HepG2 (cell line): ENCODE measurements at regions not wholly inside any gene's neighbourhood (a gene's known extent, or its start where the extent isn't known, plus 50 kb on each side); places are given as distances from the start of the nearest gene placed in this dataset.

Experiments used
- ATAC-seq: fragments of 200-7000 bp; cut with Tn5 transposase; 3 replicates; pipeline ENCODE4 v1.9.1; 2020; ENCODE audit warnings: mild to moderate bottlenecking, moderate library complexity
- BruUV-seq: library from RNA; stranded (reverse); fragments of 400-500 nt; replicated peaks from 2 replicates; lab custom pipeline; 2021; lab: Mats Ljungman, UMichigan
- CTCF ChIA-PET: fragments of 300-600 bp; formaldehyde crosslinking; extraction: SDS; loops from one replicate; lab custom pipeline; 2021; ENCODE audit warnings: low total read pairs, inconsistent platforms, low intra/inter-chr PET ratio; lab: Yijun Ruan, JAX
- POLR2A ChIA-PET: fragments of 350-600 bp; sonication (Branson Sonifier 250); formaldehyde crosslinking; loops from one replicate; lab custom pipeline; 2020; ENCODE audit warnings: antibody characterized with exemption, inconsistent platforms; lab: Yijun Ruan, JAX
- DNase-seq: peaks from one replicate; pipeline ENCODE4 v3.0.0-alpha.2; 2015; ENCODE audit warnings: low spot score
- FAIRE-seq: peaks from 3 replicates; lab custom pipeline; 2011; peaks lifted over from hg19 to GRCh38; lab: Jason Lieb, UNC
- H2AFZ ChIP-seq: one replicate; pipeline ENCODE4 v1.6.1; 2011; ENCODE audit warnings: low read length, inconsistent platforms
- H3K27ac ChIP-seq: fragments of 300-600 bp; 3 replicates; pipeline ENCODE4 v1.8.0; 2011; ENCODE audit warnings: mixed run types, mild to moderate bottlenecking, mixed read lengths, low read length, inconsistent platforms; ENCODE audit not compliant: insufficient read depth; ENCODE audit errors: extremely low read length
- H3K27me3 ChIP-seq, 2 experiments: fragments of 200-600 bp in 1 of 2; 2 replicates in 1 of 2; 3 replicates in 1 of 2; pipeline versions ENCODE4 v1.6.0 to v1.8.0; 2011; ENCODE audit warnings: low read length in 2 of 2, mild to moderate bottlenecking in 2 of 2, moderate library complexity in 2 of 2, inconsistent platforms in 1 of 2; ENCODE audit not compliant: insufficient read depth in 2 of 2, control insufficient read depth in 1 of 2
- H3K36me3 ChIP-seq, 2 experiments: fragments of 200-600 bp in 1 of 2; replicated peaks in 1 of 2; 2 replicates in 1 of 2; 3 replicates in 1 of 2; pipeline versions ENCODE4 v1.5.1 to v1.8.0; 2011; ENCODE audit warnings: low read length in 2 of 2, inconsistent platforms in 1 of 2; ENCODE audit not compliant: insufficient read depth in 2 of 2, control insufficient read depth in 1 of 2
- H3K4me1 ChIP-seq: 2 replicates; pipeline ENCODE4 v1.5.1; 2012; ENCODE audit warnings: low read length, inconsistent platforms; ENCODE audit not compliant: insufficient read depth
- H3K4me2 ChIP-seq: 2 replicates; pipeline ENCODE4 v1.6.0; 2011; ENCODE audit warnings: low read depth, low read length, inconsistent platforms
- H3K4me3 ChIP-seq, 3 experiments: fragments of 200-600 bp in 1 of 3; sonication (generic), shearing (Covaris generic) in 1 of 3; replicated peaks in 1 of 3; 2 replicates each; pipeline ENCODE4 v1.5.1; 2011 to 2016; ENCODE audit warnings: low read length in 3 of 3, inconsistent platforms in 2 of 3, low read depth in 2 of 3, mild to moderate bottlenecking in 2 of 3, control low read depth in 1 of 3, mixed read lengths in 1 of 3; ENCODE audit not compliant: insufficient read depth in 1 of 3
- H3K79me2 ChIP-seq: one replicate; pipeline ENCODE4 v1.6.1; 2011; ENCODE audit warnings: low read length, inconsistent platforms; ENCODE audit not compliant: insufficient read depth
- H3K9ac ChIP-seq: 2 replicates; pipeline ENCODE4 v1.6.0; 2011; ENCODE audit warnings: mild to moderate bottlenecking, low read depth, low read length, inconsistent platforms; ENCODE audit not compliant: insufficient read depth
- H3K9me3 ChIP-seq: 2 replicates; pipeline ENCODE4 v1.5.1; 2012; ENCODE audit warnings: mild to moderate bottlenecking, low read length
- H4K20me1 ChIP-seq: 2 replicates; pipeline ENCODE4 v1.6.0; 2011; ENCODE audit warnings: inconsistent platforms, mild to moderate bottlenecking, low read length, moderate library complexity; ENCODE audit not compliant: insufficient read depth
- AGO1 ChIP-seq: fragments of 200-400 bp; formaldehyde crosslinking; IDR thresholded peaks from 2 replicates; pipeline ENCODE4 v1.6.1; 2017; ENCODE audit warnings: mild to moderate bottlenecking, low read depth, low read length, moderate library complexity; ENCODE audit not compliant: poor library complexity, severe bottlenecking
- GPN1 ChIP-seq: sonication (generic); formaldehyde crosslinking; IDR thresholded peaks from 2 replicates; pipeline ENCODE4 v1.5.1; 2020; ENCODE audit warnings: missing genetic modification reagents, borderline replicate concordance
- KDM1A ChIP-seq: IDR thresholded peaks from 2 replicates; pipeline ENCODE4 v1.6.1; 2016; ENCODE audit warnings: missing compliant biosample characterization
- LCORL ChIP-seq, 2 experiments: fragments of 450-650 bp in 1 of 2; sonication (generic) in 1 of 2; formaldehyde crosslinking in 1 of 2; IDR thresholded peaks; 2 replicates each; pipeline versions ENCODE4 v1.5.0 to v1.6.1; 2017 to 2020; ENCODE audit warnings: antibody characterized with exemption in 1 of 2, missing genetic modification reagents in 1 of 2
- MLLT10 ChIP-seq: sonication (generic); formaldehyde crosslinking; IDR thresholded peaks from 2 replicates; pipeline ENCODE4 v1.4.0; 2020; ENCODE audit warnings: missing genetic modification reagents
- NFE2 ChIP-seq: sonication (generic); formaldehyde crosslinking; IDR thresholded peaks from 2 replicates; pipeline ENCODE4 v1.4.0; 2020; ENCODE audit warnings: missing genetic modification reagents
- NFRKB ChIP-seq: fragments of 450-650 bp; IDR thresholded peaks from 2 replicates; pipeline ENCODE4 v1.6.1; 2017
- ZNF282 ChIP-seq: fragments of 450-650 bp; IDR thresholded peaks from 2 replicates; pipeline ENCODE4 v1.6.1; 2018; ENCODE audit not compliant: partially characterized antibody
- ZNF7 ChIP-seq: IDR thresholded peaks from 2 replicates; pipeline ENCODE4 v1.6.1; 2016; ENCODE audit warnings: missing biosample characterization, missing genetic modification reagents
- WGBS: methylation state at CpG from one replicate; pipeline ENCODE4 v1.1.6; 2017; ENCODE audit warnings: low lambda C conversion rate; 5-methylcytosine and 5-hydroxymethylcytosine counted together
- in situ Hi-C: cut with HindIII; loops from 2 replicates; pipeline ENCODE4 v1.10.0; 2017; ENCODE audit warnings: low pct_unique_long_range_greater_than_20kb; ENCODE audit not compliant: extremely low pct_ligation_motif_present
- intact Hi-C: fragments of 100-400 bp; cut with micrococcal nuclease; formaldehyde crosslinking; loops from one replicate; pipeline ENCODE4 v1.10.0; 2022; ENCODE audit not compliant: unreplicated experiment
- TF ChIP-seq, protein P1 (sequence below): sonication (generic); formaldehyde crosslinking; IDR thresholded peaks from 2 replicates; pipeline ENCODE4 v1.5.0; 2020; ENCODE audit warnings: mild to moderate bottlenecking, missing genetic modification reagents

DNA sequence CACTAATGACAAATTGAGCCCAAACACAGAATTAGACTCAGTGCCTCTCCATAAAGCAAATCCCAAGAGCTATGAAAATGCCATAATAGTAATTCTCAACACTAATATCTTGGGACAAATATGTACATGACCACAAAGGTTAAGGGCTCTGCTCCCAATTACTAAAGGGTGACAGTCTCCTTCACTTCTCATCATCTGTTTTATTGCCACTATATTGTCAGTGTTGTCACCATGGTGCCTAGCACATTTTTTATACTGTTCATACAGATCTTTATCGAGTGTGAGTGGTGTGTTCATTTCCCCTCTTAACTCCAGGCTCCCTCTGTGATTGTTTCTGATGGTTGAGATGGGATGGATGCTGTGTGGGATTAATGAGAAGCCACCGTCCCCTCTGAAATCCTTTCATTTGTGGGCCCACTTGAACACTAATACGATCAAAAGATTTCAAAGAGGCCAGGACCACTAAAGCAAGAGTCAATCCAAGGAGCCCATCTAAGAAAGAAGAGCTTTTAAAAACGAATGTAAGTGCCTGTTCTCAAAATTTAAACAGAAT lies 277.7 kb downstream of the GXYLT1 start:
- WGBS, result 9% methylated on average over 4 of the region's 4 CpGs
- intact Hi-C loops, result no loop called here
- H3K4me3 ChIP-seq, result no peak overlapping the region
- H3K4me2 ChIP-seq, result no peak overlapping the region
- H2AFZ ChIP-seq, result no peak overlapping the region
- no peaks in the 10 kb centered on the region for H3K9me3 ChIP-seq
- TF ChIP-seq NFRKB, result no peak
- DNase-seq (no peak), FAIRE-seq (no peak), ATAC-seq (no peak)
- BruUV-seq, result no TSS peak
- H3K79me2 ChIP-seq, result no peaks in the 10 kb centered on the region
- H3K27me3 ChIP-seq, result 0 out of 5 replicates have a peak, but pooled peaks cover 0 to 4% of the 10 kb centered on the region in 2 experiments
- H3K4me1 ChIP-seq, result no peaks in the 10 kb centered on the region
- no peaks in the 10 kb centered on the region for H4K20me1 ChIP-seq
- H3K27ac ChIP-seq, result no peak overlapping the region
- no peak overlapping the region for H3K9ac ChIP-seq
- no peaks in the 10 kb centered on the region for H3K36me3 ChIP-seq
- CTCF ChIA-PET, result no interaction called here
- POLR2A ChIA-PET, result no interaction called here
- in situ Hi-C loops, result no loop called here

DNA sequence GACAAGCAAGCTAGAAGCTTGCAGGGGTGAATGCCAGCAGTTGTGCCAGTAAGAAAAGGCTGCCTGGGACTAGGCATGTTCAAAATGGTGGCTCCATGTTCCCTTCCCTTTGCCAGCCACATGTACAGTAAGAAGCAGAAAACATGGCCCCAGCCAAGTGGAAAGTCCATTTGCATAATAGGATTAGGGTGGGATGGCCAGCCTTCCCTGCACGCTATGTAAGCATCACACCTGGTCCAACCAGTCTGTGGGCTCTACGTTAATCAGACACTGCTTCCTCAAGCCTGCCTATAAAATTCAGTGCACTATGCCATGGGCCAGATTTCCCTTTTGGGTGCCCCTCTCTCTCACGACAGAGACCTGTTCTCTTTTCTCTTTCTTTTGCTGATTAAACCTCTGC lies 288.4 kb downstream of the GXYLT1 start:
- Histone ChIP-seq H3K79me2 (no peaks in the 10 kb centered on the region), H3K9me3 (no peaks in the 10 kb centered on the region), H3K4me1 (no peaks in the 10 kb centered on the region), H3K4me2 (no peak overlapping the region), H3K27ac (no peak overlapping the region)
- no peak for FAIRE-seq
- in situ Hi-C loops, result no loop called here
- no TSS peak for BruUV-seq
- TF ChIP-seq KDM1A (CRISPR knock-in tag), result no peak
- no peak for TF ChIP-seq ZNF282
- no peak for TF ChIP-seq AGO1
- TF ChIP-seq NFE2 (CRISPR knock-in tag), result no peak
- TF ChIP-seq MLLT10 (CRISPR knock-in tag), result no peak
- no peak for TF ChIP-seq ZNF7 (CRISPR knock-in tag)
- TF ChIP-seq LCORL (IDR thresholded peaks at IDR 0.05), result no peak
- no peak for TF ChIP-seq LCORL (CRISPR knock-in tag; IDR thresholded peaks at IDR 0.05)
- TF ChIP-seq, protein P1, sequence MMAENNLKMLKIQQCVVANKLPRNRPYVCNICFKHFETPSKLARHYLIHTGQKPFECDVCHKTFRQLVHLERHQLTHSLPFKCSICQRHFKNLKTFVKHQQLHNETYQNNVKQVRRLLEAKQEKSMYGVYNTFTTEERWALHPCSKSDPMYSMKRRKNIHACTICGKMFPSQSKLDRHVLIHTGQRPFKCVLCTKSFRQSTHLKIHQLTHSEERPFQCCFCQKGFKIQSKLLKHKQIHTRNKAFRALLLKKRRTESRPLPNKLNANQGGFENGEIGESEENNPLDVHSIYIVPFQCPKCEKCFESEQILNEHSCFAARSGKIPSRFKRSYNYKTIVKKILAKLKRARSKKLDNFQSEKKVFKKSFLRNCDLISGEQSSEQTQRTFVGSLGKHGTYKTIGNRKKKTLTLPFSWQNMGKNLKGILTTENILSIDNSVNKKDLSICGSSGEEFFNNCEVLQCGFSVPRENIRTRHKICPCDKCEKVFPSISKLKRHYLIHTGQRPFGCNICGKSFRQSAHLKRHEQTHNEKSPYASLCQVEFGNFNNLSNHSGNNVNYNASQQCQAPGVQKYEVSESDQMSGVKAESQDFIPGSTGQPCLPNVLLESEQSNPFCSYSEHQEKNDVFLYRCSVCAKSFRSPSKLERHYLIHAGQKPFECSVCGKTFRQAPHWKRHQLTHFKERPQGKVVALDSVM (CRISPR knock-in tag), result no peak
- no peak for TF ChIP-seq GPN1
- TF ChIP-seq, all 625 proteins: peak for 0
- Histone ChIP-seq H2AFZ (no peak overlapping the region), H4K20me1 (no peaks in the 10 kb centered on the region), H3K9ac (no peak overlapping the region), H3K4me3 (no peak overlapping the region), H3K36me3 (no peaks in the 10 kb centered on the region), H3K27me3 (no peaks in the 10 kb centered on the region)
- ChIA-PET CTCF (no interaction called here), POLR2A (no interaction called here)
- WGBS, result 7% methylated on average over 3 of the region's 3 CpGs
- DNase-seq (no peak), ATAC-seq (no peak)
- intact Hi-C loops, result no loop called here
